IgD-negative memory B cell (primary cell): ENCODE measurements at regions not wholly inside any gene's neighbourhood (a gene's known extent, or its start where the extent isn't known, plus 50 kb on each side); places are given as distances from the start of the nearest gene placed in this dataset.

Source experiments
- H3K27ac Mint-ChIP-seq, 3 donors: one replicate each; pipeline ENCODE4 v1.8.0; 2020 to 2022; ENCODE audit warnings: mild to moderate bottlenecking in 3 of 3, mixed read lengths in 3 of 3, moderate library complexity in 1 of 3
- H3K27me3 Mint-ChIP-seq: one replicate; pipeline ENCODE4 v1.8.0; 2021; ENCODE audit warnings: mixed read lengths
- H3K36me3 Mint-ChIP-seq: one replicate; pipeline ENCODE4 v1.8.0; 2020; ENCODE audit warnings: mild to moderate bottlenecking, mixed read lengths
- H3K4me1 Mint-ChIP-seq, 3 donors: one replicate each; pipeline ENCODE4 v1.8.0; 2020 to 2022; ENCODE audit warnings: mixed read lengths in 3 of 3, mild to moderate bottlenecking in 1 of 3
- H3K4me3 Mint-ChIP-seq, 4 donors: one replicate each; pipeline ENCODE4 v1.8.0; 2020 to 2022; ENCODE audit warnings: mild to moderate bottlenecking in 4 of 4, mixed read lengths in 4 of 4, moderate library complexity in 3 of 4
- H3K9me3 Mint-ChIP-seq, 3 donors: one replicate each; pipeline ENCODE4 v1.8.0; 2020 to 2021; ENCODE audit warnings: mixed read lengths in 3 of 3, mild to moderate bottlenecking in 1 of 3

DNA sequence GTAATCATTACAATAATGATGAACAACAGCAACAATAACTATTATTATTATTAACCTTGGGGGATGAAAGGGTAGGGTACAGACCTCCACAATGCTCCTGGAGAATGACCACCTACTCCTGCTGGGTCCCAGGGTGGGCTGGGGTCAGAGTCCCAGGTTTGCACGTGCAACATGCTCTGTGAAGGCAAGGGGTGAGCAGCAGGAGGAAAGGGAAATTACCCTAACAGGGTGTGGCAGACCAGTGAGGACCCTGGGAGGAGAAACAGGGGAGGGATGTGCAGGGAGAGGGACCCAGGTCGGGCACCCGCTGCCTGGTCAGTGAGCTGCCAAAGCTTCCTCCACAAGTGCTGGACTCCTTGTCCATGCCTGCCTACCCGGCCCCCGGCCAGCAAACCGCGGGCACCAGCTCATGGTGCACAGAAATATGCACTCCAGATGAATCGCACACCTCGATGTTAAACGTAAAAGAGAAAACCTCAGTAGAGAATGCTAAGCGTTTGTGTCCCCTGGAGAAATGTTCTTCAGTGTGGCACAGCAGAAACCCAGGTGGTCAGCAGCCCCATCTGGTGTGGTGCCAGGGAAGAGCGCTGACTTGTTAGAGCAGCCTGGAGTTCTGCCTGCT is 767.1 kb downstream of the KCNJ18 start:
- peaks cover 7 to 9% (median 8%) of the 10 kb centered on the region in 3 donors for H3K9me3 Mint-ChIP-seq
- peaks cover 1% of the 10 kb centered on the region for H3K36me3 Mint-ChIP-seq
- H3K27ac Mint-ChIP-seq: no peak overlapping the region
- H3K4me1 Mint-ChIP-seq: no peaks in the 10 kb centered on the region
- no peaks in the 10 kb centered on the region for H3K27me3 Mint-ChIP-seq
- no peak overlapping the region for H3K4me3 Mint-ChIP-seq

DNA sequence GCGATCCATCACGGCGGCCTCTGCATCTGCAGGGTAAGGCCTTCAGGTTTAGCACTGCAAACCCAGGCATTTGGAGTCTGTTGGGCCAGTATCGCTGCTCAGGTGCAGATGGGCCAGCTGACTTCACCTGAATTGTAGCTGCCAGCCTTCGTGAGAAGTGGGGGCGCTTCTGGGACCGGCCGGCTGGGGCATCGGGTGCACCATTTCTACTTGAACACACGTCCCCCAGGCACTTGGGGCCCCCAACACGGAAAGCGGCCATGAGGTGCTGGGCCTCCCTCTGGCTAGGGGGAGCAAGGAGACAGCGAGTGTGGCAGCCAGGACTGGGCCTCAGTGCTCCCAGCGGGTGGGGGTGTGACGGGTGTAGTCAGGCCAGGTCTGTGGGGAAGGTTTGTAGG is 767.6 kb downstream of the KCNJ18 start:
- Mint-ChIP-seq H3K4me3 (no peak overlapping the region), H3K27ac (no peak overlapping the region), H3K27me3 (no peaks in the 10 kb centered on the region), H3K9me3 (peaks cover 7 to 8% (median 7%) of the 10 kb centered on the region in 3 donors), H3K36me3 (peaks cover 1% of the 10 kb centered on the region), H3K4me1 (no peaks in the 10 kb centered on the region)

DNA sequence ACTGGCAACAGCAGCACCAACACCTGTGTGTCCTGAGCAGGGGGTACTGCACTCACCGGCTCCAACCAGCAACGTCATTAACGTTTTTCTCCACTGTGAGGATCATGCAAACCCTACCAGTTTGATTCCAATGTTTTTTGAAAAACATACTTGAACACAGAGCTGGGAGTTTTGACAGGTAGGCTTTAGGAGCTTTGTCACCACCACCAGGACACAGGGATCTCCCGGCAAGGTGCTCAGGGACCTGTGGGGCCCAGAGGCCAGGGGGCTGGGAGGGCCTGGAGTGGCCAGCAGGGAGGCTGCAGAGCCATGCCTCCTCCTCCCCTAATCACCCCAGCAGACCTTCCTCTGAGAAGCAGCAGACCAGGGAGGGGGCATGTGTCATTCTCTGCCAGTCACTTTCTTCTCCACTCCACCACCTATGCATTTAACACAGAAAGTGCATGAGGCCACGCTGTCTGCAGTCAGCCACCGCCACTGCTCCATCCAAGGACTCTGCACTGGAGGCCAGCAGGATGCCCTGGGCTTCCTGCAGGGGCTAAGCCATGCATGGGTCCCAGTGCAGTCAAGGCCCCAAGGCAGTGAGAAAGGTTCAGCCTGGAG is 768.2 kb downstream of the KCNJ18 start:
- Mint-ChIP-seq H3K4me3 (no peak overlapping the region), H3K9me3 (peaks cover 4 to 7% (median 5%) of the 10 kb centered on the region in 3 donors), H3K4me1 (no peaks in the 10 kb centered on the region), H3K36me3 (peaks cover 1% of the 10 kb centered on the region), H3K27me3 (no peaks in the 10 kb centered on the region), H3K27ac (no peak overlapping the region)

DNA sequence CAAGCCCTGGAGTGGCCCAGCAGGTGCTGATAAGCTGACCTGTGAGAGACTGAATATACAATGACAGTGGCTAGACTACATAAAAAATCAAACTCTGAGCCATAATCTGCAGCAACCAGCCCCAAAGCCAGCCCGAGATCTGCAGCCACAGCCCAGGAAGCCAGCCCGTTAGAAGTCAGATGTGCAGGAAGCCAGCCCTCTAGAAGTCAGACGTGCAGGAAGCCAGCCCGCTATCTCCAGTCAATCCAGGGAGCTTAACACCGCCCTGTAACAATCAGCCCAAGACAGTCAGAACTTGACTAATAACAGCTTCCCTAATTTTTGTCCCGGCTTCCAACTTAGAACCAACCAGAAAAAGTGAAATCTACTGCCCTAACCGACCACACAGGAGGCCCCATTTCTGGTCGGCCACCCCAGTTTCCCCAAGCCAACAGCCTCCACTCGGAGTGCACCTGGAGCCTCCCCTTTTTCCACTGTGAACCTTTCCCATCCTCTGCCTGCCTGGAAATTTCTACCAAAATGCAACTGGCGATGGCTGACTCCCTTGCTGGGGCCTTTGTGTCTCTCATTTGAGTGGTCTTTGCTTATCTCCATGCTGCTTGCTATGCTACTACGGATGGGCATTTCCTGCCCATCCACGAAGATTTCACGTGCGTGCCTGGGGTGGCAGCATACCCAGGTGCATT is 769.3 kb downstream of the KCNJ18 start:
- peaks cover 1% of the 10 kb centered on the region for H3K36me3 Mint-ChIP-seq
- H3K27me3 Mint-ChIP-seq: no peaks in the 10 kb centered on the region
- peak overlapping the region in 1 of 3 donors; percentile 6 for H3K27ac Mint-ChIP-seq
- H3K9me3 Mint-ChIP-seq: peaks cover 5 to 7% (median 5%) of the 10 kb centered on the region in 3 donors
- H3K4me1 Mint-ChIP-seq: no peaks in the 10 kb centered on the region
- H3K4me3 Mint-ChIP-seq: no peak overlapping the region

DNA sequence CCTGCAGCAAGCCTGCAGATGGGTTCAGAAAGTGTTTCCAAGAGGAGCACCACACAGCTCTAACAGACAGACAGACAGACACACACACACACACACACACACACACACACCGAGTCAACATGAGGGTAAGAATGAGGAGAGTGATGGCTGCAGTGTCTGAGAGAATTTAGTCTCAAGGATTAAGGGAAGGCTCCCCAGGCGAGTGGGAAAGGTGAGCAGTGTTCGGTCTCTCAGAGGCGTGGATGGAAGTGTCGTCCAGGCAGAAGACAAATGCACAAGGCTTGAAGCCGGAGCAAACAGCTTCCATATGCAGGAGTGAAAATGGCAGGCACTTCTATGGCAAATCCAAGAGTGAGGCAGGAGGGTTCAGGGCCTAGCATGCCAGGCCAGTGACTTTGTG is 770.1 kb downstream of the KCNJ18 start:
- H3K27me3 Mint-ChIP-seq: no peaks in the 10 kb centered on the region
- H3K4me3 Mint-ChIP-seq: no peak overlapping the region
- H3K9me3 Mint-ChIP-seq: peaks cover 3 to 7% (median 5%) of the 10 kb centered on the region in 3 donors
- H3K36me3 Mint-ChIP-seq: peaks cover 1% of the 10 kb centered on the region
- no peak overlapping the region for H3K27ac Mint-ChIP-seq
- peaks cover 0 to 2% (median 0%) of the 10 kb centered on the region in 3 donors for H3K4me1 Mint-ChIP-seq

DNA sequence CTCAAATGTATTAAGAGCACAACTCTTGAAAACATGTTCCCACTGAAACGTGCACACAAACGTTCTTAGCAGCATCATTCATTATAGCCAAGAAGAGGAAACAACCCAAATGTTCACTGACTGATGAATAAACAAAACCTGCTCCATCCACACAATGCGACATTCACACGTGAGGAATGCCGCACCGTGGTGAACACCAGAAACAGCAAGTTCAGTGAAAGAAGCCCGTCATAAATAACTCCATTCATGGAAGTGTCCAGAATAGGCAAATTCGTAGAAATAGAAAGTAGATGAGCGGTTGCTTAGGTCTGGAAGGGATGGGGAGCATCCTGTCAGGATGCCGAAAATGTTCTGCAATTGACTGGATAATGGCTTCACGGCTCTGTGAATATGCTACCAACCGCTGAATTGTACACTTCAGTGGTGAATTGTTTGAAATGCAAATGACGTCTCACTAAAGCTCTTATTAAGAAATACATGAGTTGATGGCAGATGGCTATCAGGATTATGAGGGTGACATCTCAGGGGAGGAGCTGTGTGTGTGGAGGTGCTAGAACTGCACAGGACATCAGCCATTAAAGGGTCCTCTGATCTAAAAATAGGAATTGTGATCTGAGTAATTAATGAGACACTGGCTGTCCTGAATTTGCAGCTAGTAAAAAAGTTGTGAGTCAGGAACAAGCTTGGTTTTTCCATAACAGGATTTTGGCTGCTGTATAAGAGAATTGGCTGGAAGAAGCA is 771.0 kb downstream of the KCNJ18 start:
- Mint-ChIP-seq H3K27me3 (no peaks in the 10 kb centered on the region), H3K36me3 (peaks cover 1% of the 10 kb centered on the region), H3K27ac (no peak overlapping the region), H3K9me3 (peaks cover 3 to 7% (median 5%) of the 10 kb centered on the region in 3 donors), H3K4me1 (peaks cover 0 to 2% (median 0%) of the 10 kb centered on the region in 3 donors), H3K4me3 (no peak overlapping the region)

GRCh38 chr17:22464041-22464440 is 771.7 kb downstream of the KCNJ18 start:
- Mint-ChIP-seq H3K9me3 (peaks cover 3 to 7% (median 5%) of the 10 kb centered on the region in 3 donors), H3K4me1 (peaks cover 0 to 2% (median 0%) of the 10 kb centered on the region in 3 donors), H3K27me3 (no peaks in the 10 kb centered on the region), H3K36me3 (peaks cover 1% of the 10 kb centered on the region), H3K27ac (no peak overlapping the region), H3K4me3 (no peak overlapping the region)

GRCh38 chr17:22467720-22468119 is 775.4 kb downstream of the KCNJ18 start:
- Mint-ChIP-seq H3K4me1 (peaks cover 0 to 3% (median 0%) of the 10 kb centered on the region in 3 donors), H3K36me3 (peaks cover 1% of the 10 kb centered on the region), H3K27me3 (no peaks in the 10 kb centered on the region), H3K27ac (no peak overlapping the region), H3K9me3 (peaks cover 0 to 13% (median 3%) of the 10 kb centered on the region in 3 donors), H3K4me3 (no peak overlapping the region)

DNA sequence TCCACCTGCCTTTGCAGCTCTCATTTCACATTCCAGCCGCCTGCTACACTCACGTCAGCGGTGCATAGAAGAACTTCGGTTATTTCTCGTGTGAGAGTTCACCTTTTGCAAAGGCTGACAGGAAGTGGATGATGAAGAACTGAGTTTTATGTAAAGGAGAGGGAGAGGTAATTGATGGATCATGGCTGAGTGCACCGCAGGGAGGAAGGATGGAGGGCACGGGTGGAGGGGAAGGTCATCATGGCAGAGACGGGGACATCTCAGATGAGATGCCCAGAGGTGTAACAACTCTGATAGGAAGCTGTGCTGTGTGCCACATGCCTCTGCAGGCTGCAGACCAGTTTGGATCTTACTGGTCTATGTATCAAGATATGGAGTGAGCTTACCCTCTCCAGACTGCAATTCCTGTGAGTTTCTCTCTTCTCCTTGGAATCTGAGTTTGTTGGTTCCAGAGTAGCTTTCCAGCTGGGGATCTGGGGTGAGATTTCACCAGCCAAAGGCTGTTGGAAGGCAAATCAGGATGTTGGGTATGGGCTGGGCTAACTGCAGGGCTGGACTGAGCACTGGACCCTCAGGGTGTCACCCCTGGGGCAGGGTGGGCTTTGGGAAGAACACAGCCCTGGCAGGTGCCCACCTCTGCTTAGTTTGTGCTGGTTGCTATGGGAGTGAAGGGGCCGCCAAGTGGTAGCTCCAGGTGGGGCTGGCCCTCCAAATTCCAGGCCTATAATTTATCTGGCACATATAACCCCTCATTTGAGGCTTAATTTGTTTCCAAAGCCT is 777.0 kb downstream of the KCNJ18 start:
- Mint-ChIP-seq H3K4me3 (no peak overlapping the region), H3K27me3 (no peaks in the 10 kb centered on the region), H3K4me1 (peaks cover 0 to 3% (median 0%) of the 10 kb centered on the region in 3 donors), H3K9me3 (peaks cover 0 to 9% (median 0%) of the 10 kb centered on the region in 3 donors), H3K36me3 (no peaks in the 10 kb centered on the region), H3K27ac (no peak overlapping the region)

DNA sequence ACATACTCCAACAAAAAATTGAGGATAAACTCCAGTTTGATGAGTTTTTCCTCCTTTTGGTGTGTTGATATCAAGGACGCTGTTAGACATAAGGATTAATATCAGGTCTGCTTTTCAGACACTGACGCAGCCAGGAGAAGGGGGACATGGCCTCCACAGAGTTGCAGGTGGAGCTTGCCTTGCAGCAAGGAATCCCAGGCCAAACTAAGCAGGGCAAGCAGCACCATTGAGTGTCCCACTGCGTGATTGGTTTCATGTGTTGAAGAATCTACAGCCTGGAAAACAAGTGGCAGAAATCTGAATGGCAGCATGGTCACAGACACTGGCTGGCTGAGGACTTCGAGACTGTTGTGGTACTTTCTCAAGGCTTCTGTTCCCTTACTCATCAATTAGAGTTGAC is 777.6 kb downstream of the KCNJ18 start:
- no peaks in the 10 kb centered on the region for H3K36me3 Mint-ChIP-seq
- H3K4me3 Mint-ChIP-seq: no peak overlapping the region
- H3K9me3 Mint-ChIP-seq: peaks cover 0 to 9% (median 0%) of the 10 kb centered on the region in 3 donors
- no peak overlapping the region for H3K27ac Mint-ChIP-seq
- H3K4me1 Mint-ChIP-seq: peaks cover 0 to 3% (median 0%) of the 10 kb centered on the region in 3 donors
- no peaks in the 10 kb centered on the region for H3K27me3 Mint-ChIP-seq

DNA sequence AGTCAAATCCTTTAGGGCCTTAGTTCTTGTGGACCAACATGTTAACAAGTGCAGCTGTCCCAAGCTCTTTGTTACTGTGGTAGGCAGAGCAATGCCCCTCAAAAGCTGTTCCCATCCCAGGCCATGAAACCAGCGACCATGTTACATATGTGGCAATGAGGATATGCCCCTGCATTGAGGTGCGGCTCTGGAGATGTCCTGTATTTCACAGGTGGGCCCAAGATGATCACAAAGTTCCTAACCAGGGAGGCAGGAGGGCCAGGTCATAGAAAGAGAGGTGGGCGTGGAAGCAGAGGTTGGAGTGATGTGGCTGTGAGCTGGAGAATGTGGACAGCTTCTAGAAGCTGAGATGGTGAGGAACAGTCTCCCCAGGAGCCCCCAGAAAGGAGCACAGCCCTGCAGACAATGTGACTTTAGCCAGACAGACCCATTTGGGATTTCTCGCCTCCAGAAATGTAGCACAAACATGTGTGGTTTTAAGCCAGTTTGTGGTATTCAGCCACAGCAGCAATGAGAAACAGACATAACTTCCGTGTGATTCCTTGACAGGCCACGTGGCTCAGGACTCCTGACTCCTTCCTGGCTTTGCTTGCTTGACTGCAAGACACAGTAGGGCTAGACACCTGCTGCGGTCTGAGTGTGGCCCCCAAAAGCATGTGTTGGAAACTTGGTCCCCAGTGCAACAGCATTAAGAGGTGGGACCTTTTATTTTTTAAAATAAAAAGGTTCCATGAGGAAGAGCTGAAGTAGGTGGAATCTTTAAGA is 778.3 kb downstream of the KCNJ18 start:
- Mint-ChIP-seq H3K36me3 (no peaks in the 10 kb centered on the region), H3K27ac (no peak overlapping the region), H3K27me3 (no peaks in the 10 kb centered on the region), H3K4me1 (peaks cover 0 to 3% (median 0%) of the 10 kb centered on the region in 3 donors), H3K9me3 (peaks cover 0 to 9% (median 4%) of the 10 kb centered on the region in 3 donors), H3K4me3 (no peak overlapping the region)

GRCh38 chr17:22484826-22485225 is 792.5 kb downstream of the KCNJ18 start:
- Mint-ChIP-seq H3K36me3 (peaks cover 2% of the 10 kb centered on the region), H3K4me3 (no peak overlapping the region), H3K27ac (no peak overlapping the region), H3K4me1 (no peaks in the 10 kb centered on the region), H3K27me3 (no peaks in the 10 kb centered on the region), H3K9me3 (peaks cover 4 to 7% (median 4%) of the 10 kb centered on the region in 3 donors)

- H3K36me3 Mint-ChIP-seq: peaks cover 2% of the 10 kb centered on the region
- peak overlapping the region in 1 of 3 donors; percentile 43 for H3K27ac Mint-ChIP-seq
- H3K4me3 Mint-ChIP-seq: no peak overlapping the region
- no peaks in the 10 kb centered on the region for H3K4me1 Mint-ChIP-seq
- H3K9me3 Mint-ChIP-seq: peaks cover 4 to 8% (median 8%) of the 10 kb centered on the region in 3 donors
- H3K27me3 Mint-ChIP-seq: no peaks in the 10 kb centered on the region
Measured at GRCh38 chr17:22490399-22490798, 798.1 kb downstream of the KCNJ18 start.

DNA sequence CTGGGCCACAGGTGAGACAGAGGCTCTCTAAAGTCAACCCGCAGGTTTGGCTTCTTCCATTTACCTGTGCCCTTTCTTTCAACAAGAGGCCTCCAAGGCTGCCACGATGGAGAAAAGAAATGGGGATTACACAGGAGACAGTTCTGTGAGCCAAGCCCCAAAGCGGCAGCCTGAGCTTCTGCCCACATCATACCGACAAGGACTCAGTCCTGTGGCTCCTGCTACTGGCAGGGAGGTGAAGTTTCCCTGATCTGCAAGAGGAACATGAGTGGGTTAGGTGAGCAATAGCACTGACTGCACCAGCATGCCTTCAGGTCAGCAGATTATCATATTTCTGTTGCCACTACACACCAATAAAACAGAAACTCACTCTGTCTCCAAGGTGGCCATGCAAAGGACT is 800.0 kb downstream of the KCNJ18 start:
- H3K9me3 Mint-ChIP-seq: peaks cover 5 to 11% (median 8%) of the 10 kb centered on the region in 3 donors
- no peak overlapping the region for H3K27ac Mint-ChIP-seq
- no peak overlapping the region for H3K4me3 Mint-ChIP-seq
- no peaks in the 10 kb centered on the region for H3K36me3 Mint-ChIP-seq
- H3K27me3 Mint-ChIP-seq: no peaks in the 10 kb centered on the region
- no peaks in the 10 kb centered on the region for H3K4me1 Mint-ChIP-seq
